GM18502 (cell line): ENCODE measurements at regions not wholly inside any gene's neighbourhood (a gene's known extent, or its start where the extent isn't known, plus 50 kb on each side); places are given as distances from the start of the nearest gene placed in this dataset.

Experiments used
- ATAC-seq: cut with Tn5 transposase; IDR thresholded peaks from one replicate; pipeline ENCODE4 v1.9.1; 2021; ENCODE audit warnings: mild to moderate bottlenecking; ENCODE audit not compliant: unreplicated experiment, poor library complexity

GRCh38 chr4:96164814-96165351 is 325.0 kb downstream of the PDHA2 start:
- ATAC-seq, result no peak

GRCh38 chr4:96166806-96167205 is 326.9 kb downstream of the PDHA2 start:
- no peak for ATAC-seq

- no peak for ATAC-seq
These were observed 330.3 kb downstream of the PDHA2 start for GRCh38 chr4:96170198-96170597.

DNA sequence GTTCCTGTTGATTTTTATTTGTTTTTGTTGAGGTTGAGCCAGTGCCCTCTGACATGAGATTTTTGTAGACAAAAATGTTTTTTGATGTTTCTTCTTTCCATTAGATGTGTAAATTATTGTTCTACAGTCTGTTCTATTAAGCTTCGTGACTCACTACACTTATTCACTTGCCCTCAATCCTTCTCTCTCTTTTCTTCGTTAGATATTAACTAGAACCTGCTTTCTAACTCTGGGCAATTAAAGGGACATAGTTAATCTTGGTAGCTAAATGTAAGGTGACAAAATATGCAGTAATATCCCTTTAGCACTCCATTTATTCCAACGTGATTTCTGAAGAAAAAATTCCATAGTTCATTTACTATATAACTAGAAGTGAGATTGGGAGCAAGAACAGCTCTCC is 333.9 kb downstream of the PDHA2 start:
- ATAC-seq, result no peak

DNA sequence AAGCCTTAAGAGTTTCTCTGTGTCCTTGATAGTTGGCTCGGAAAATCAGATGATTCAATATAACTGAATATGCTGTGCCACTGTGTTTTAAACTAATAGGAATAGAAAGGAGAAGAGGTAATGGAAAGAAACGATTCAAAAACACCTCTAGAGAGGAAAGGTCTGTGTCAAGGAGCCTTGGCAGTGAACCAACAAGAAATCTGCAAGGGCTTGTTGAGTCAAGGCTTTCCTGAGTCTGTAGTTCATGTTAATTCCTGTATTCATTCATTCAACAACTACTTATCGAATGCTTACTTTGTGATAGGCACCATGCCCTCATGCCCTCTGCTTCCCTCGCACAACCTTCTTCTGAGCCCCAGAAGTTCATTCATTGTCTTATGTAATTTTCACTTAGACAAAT is 336.0 kb downstream of the PDHA2 start:
- ATAC-seq, result no peak

- ATAC-seq, result no peak
These were observed 343.7 kb downstream of the PDHA2 start for GRCh38 chr4:96183611-96184010.

DNA sequence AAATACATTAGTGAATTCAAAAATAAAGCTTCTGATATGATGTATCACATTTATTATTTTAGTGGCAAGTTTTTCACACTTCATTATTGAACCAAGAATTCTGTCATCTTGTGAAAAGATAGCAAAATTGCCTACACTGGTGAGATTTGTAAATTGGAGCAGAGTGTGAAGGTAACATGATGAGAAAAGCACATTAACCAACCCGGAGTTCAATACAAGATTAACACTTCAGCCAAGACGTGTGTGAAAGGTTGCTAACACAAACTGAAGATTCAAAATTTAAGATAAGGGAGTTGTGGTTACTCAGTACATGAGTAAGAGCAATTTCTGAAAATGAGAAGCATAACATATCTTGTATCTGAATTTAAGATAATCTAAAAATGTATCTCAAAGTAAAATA is 346.7 kb downstream of the PDHA2 start:
- ATAC-seq, result no peak

GRCh38 chr4:96189761-96190160 is 349.9 kb downstream of the PDHA2 start:
- no peak for ATAC-seq

- ATAC-seq, result no peak
These were observed 353.2 kb downstream of the PDHA2 start for GRCh38 chr4:96193061-96193460.

DNA sequence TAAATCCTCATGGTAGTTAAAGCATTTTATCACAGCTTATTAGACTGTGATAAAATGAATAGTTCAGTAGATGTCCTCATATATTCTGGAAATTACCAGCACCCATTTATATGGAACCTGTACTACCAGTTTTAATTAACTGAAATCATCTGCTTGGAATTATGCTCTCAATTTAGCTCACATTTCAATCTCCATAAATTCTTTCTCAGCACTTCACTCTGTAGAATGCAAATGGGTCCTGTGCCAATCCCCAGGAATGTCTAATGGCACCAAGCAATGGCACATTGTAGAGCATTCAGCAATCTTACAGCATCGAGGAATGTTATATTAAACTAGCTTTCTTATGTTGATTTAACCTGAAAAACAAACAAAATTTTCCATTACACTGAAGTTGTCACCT is 355.1 kb downstream of the PDHA2 start:
- no peak for ATAC-seq

DNA sequence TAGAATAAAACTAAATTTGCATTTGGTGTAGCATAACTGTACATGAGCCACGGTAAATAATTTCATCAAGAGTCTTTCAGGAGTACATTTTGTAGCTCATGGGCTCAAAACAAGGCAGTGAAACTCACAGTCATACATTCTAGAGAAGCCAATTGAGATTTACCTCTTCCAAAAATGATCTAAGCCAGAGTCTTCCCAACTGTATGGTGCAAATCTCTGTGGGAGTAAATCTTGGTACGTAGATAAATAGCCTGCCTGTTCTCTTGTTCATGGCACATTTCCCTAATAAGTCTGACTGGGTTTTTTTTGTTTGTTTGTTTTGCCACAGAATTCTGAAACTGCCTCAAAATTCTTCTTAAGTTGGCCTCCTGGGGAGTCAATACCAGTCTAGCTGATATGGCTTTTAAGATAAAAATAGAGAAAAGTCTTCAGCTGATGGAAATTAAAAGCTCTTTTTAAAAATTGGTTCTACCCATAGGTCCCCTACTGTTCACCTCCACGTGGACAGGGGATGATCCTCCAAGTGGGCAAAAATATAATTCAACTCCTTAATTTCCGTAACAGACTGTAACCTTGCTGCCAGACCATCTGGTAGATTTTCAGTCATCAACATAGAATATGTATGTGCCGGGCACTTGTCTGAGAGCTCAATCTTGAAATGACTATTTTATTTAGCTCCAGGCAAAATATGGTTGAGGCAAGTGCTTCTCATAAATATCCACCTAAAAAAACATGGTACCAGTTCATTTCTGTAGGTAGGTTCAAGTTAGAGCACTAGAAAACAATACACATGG is 365.4 kb downstream of the PDHA2 start:
- ATAC-seq, result no peak

DNA sequence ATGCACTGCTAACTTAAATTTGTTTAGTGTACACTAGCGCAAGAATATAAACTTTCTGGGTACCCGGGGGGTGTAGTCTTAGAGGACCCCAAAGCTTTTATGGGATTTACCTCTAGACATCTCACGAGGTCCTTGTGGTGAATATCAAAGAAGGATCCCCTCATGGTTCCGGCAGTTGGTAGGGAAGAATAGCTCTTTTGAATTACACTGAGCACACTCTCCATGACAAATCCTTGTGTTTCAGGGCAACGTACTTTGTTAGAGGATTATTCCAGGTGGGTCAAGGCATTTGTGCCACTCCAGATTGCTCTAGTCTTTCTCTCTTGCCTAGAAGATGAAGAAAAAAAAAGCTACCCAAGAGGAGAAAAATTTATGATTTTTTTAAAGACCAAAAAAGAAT is 387.6 kb downstream of the PDHA2 start:
- ATAC-seq, result no peak

GRCh38 chr4:96228463-96228862 is 388.6 kb downstream of the PDHA2 start:
- no peak for ATAC-seq

- no peak for ATAC-seq
These were observed 400.1 kb downstream of the PDHA2 start for GRCh38 chr4:96240041-96240440.

DNA sequence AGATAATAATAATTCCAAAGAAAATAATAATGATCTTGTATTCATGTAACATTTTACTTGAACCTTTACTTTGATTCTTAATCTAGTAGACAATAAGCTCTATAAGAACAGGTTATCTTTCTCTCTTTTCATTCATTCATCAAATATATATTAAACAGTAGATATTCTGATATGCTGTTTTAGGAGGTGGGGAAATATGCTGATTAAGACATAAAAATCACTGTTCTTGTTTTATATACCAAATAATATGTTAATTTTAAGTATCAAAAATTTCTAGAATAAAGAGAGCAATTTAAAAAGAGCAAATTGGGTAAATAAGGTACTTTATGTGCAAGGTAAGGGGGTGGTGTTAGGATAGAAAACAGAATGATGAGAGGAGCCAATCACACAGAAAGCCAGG is 401.9 kb downstream of the PDHA2 start:
- no peak for ATAC-seq

DNA sequence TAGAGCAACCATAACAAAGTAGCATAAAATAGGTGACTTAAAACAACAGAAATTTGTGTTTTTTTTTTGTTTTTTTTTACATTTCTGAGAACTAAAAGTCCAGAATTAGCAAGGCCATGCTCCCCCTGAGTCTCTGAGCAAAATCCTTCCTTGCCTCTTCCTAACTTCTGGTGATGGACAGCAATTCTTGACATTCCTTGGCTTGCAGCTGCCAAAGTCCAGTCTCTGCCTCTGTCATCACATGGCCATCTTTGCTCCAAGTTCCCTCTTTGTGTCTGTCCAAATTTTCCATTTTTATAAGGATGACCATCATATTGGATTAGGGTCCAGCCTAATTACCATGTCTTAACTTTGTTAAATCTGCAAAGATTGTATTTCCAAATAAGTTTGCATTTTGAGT is 407.2 kb downstream of the PDHA2 start:
- ATAC-seq, result no peak

GRCh38 chr4:96248225-96248624 is 408.3 kb downstream of the PDHA2 start:
- ATAC-seq, result no peak

GRCh38 chr4:96260064-96260682 is 420.3 kb downstream of the PDHA2 start:
- no peak for ATAC-seq

DNA sequence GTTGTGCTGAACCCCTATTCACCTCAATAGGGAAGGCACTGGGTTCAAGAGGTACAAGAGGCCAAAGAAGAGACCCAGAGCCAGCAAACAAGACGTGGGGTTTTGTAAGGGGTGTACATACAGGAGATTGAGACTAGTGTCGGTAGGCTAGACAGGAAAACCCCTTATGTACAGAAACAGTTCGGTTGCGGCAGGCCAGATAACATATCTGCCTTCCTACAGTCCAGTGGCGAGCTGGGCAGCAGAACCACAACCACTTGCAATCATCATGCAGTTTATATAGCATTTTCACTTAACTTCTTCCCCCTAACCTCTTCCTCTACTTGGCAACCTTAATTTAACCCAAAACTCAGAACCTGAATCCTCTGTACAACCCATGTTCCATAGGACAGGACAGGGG is 422.2 kb downstream of the PDHA2 start:
- ATAC-seq, result no peak

DNA sequence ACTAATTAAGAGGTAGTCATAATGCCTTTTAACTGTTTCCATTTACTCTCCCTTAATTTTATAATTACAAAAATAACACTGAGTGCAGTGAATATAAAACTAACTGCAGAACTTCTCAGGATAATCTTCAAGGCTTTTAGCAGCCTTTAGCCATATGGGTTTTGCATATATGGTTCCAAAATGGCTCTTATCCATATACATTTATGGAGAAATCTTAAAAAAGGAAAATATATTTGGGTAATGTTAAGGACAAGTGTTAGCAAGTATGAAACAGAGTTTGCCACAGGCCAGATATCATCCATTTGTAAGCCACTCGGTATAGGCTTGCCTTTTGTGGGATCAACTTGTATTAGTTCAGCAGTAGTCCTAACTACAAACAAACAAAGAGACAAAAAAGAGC is 423.4 kb downstream of the PDHA2 start:
- no peak for ATAC-seq

- no peak for ATAC-seq
These were observed 425.1 kb downstream of the PDHA2 start for GRCh38 chr4:96264941-96265463.

- ATAC-seq, result no peak
These were observed 453.9 kb downstream of the PDHA2 start for GRCh38 chr4:96293806-96294205.
